Spleen (tissue), 7 donors: ENCODE measurements at regions not wholly inside any gene's neighbourhood (a gene's known extent, or its start where the extent isn't known, plus 50 kb on each side); places are given as distances from the start of the nearest gene placed in this dataset.

Experiments used
- POLR2A ChIP-seq, 3 donors: fragments of 450-650 bp; IDR thresholded peaks; one replicate each; pipeline ENCODE4 v1.5.1; 2017; ENCODE audit warnings: antibody characterized with exemption in 3 of 3, mild to moderate bottlenecking in 1 of 3
- TF ChIP-seq, protein P1 (sequence below), 11 experiments: fragments of 200-600 bp in 7 of 11; fragments of 450-650 bp in 4 of 11; sonication (generic) in 4 of 11; IDR thresholded peaks in 8 of 11; conservative IDR thresholded peaks in 3 of 11; 1 replicate in 7 of 11; 2 replicates in 4 of 11; pipeline versions ENCODE4 v1.4.0 to v1.8.0; 2016 to 2021; ENCODE audit warnings: antibody characterized with exemption in 11 of 11, inconsistent platforms in 4 of 11, mild to moderate bottlenecking in 1 of 11
- donor health status: DM: no; HTN: no; CAD: no; lungs with moderate emphysema.
- donor health status: DM: no; HTN: no; CAD: no.
- donor health status: DM: no; HTN: no; CAD: no.

DNA sequence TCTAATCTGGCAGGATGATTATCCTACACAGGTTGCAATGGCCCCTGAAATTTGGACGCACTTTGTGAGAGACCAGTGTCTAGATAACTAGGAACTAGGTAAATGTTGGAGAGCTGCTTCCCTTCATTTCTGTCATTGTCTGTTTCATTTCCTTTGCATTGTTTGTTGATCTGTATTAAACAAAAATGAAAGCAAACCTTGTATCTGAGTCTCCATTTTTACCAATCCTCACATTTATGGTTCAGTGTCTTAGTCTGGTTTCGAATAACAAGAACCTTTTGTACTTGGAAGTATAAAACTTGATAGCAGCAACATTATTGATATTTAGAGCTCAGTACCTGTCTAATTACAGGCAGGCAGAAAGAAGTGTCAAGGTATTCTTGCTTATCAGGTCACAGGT is 105.5 kb downstream of the MRPS30 start:
- no peak for TF ChIP-seq POLR2A (IDR thresholded peaks at IDR 0.05)
- TF ChIP-seq, protein P1, sequence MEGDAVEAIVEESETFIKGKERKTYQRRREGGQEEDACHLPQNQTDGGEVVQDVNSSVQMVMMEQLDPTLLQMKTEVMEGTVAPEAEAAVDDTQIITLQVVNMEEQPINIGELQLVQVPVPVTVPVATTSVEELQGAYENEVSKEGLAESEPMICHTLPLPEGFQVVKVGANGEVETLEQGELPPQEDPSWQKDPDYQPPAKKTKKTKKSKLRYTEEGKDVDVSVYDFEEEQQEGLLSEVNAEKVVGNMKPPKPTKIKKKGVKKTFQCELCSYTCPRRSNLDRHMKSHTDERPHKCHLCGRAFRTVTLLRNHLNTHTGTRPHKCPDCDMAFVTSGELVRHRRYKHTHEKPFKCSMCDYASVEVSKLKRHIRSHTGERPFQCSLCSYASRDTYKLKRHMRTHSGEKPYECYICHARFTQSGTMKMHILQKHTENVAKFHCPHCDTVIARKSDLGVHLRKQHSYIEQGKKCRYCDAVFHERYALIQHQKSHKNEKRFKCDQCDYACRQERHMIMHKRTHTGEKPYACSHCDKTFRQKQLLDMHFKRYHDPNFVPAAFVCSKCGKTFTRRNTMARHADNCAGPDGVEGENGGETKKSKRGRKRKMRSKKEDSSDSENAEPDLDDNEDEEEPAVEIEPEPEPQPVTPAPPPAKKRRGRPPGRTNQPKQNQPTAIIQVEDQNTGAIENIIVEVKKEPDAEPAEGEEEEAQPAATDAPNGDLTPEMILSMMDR (IDR thresholded peaks at IDR 0.05 in 8 of 11, conservative IDR thresholded peaks at IDR 0.05 in 3 of 11), result no peak
